Cardiac fibroblast (primary cell): ENCODE measurements at regions not wholly inside any gene's neighbourhood (a gene's known extent, or its start where the extent isn't known, plus 50 kb on each side); places are given as distances from the start of the nearest gene placed in this dataset.

Experiments used
- DNase-seq, 2 donors: peaks; one replicate each; pipeline versions ENCODE4 v3.0.0 to v3.0.0-alpha.2; 2010; ENCODE audit warnings: low read depth in 2 of 2
- H3K4me3 ChIP-seq, 2 donors: replicated peaks in 1 of 2; 1 replicate in 1 of 2; 2 replicates in 1 of 2; pipeline ENCODE4 v1.5.1; 2011; ENCODE audit warnings: low read depth in 2 of 2, low read length in 2 of 2, mild to moderate bottlenecking in 2 of 2, moderate library complexity in 1 of 2
- CTCF ChIP-seq: IDR thresholded peaks from one replicate; pipeline ENCODE4 v1.5.1; 2011; ENCODE audit warnings: low read depth, mild to moderate bottlenecking, low read length, inconsistent platforms

GRCh38 chr6:27159725-27160124 lies 87.8 kb upstream of the PRSS16 start:
- DNase-seq = no peak
- H3K4me3 ChIP-seq = no peak overlapping the region
- TF ChIP-seq CTCF = no peak

GRCh38 chr6:27161115-27161514 lies 86.4 kb upstream of the PRSS16 start:
- H3K4me3 ChIP-seq = no peak overlapping the region
- TF ChIP-seq CTCF = no peak
- no peak for DNase-seq

GRCh38 chr6:27161603-27161945 lies 85.9 kb upstream of the PRSS16 start:
- no peak overlapping the region for H3K4me3 ChIP-seq
- no peak for TF ChIP-seq CTCF
- no peak for DNase-seq

- no peak overlapping the region for H3K4me3 ChIP-seq
- DNase-seq = peak; percentile 57 to 84
- peak; percentile 53 for TF ChIP-seq CTCF
These were observed 85.4 kb upstream of the PRSS16 start for GRCh38 chr6:27161946-27162603.

GRCh38 chr6:27163834-27164233 lies 83.7 kb upstream of the PRSS16 start:
- no peak for DNase-seq
- no peak overlapping the region for H3K4me3 ChIP-seq
- TF ChIP-seq CTCF = no peak

- no peak for TF ChIP-seq CTCF
These were observed 79.4 kb upstream of the PRSS16 start for GRCh38 chr6:27168108-27168507.

More at GRCh38 chr6:27168108-27168507, 79.4 kb upstream of the PRSS16 start:
- DNase-seq = peak in 1 of 2 donors; percentile 45
- H3K4me3 ChIP-seq = no peak overlapping the region
